Astrocyte (in vitro differentiated cells and primary cell): ENCODE measurements at regions not wholly inside any gene's neighbourhood (a gene's known extent, or its start where the extent isn't known, plus 50 kb on each side); places are given as distances from the start of the nearest gene placed in this dataset.

ENCODE experiments used
- DNase-seq: peaks from one replicate; pipeline ENCODE4 v3.0.0-alpha.2; 2010; ENCODE audit warnings: low read depth
- FAIRE-seq: peaks from 2 replicates; lab custom pipeline; 2011; peaks lifted over from hg19 to GRCh38; lab: Jason Lieb, UNC
- H2AFZ ChIP-seq: 2 replicates; pipeline ENCODE4 v1.6.0; 2012; ENCODE audit warnings: low read depth, low read length, inconsistent platforms
- H3K27ac ChIP-seq: 2 replicates; pipeline ENCODE4 v1.5.1; 2011; ENCODE audit warnings: low read depth, low read length, inconsistent platforms
- H3K27me3 ChIP-seq: 2 replicates; pipeline ENCODE4 v1.6.0; 2011; ENCODE audit warnings: low read length, inconsistent platforms; ENCODE audit not compliant: insufficient read depth
- H3K36me3 ChIP-seq: 2 replicates; pipeline ENCODE4 v1.5.1; 2011; ENCODE audit warnings: low read length, inconsistent platforms; ENCODE audit not compliant: insufficient read depth
- H3K4me1 ChIP-seq: 2 replicates; pipeline ENCODE4 v1.5.1; 2011; ENCODE audit warnings: low read length, inconsistent platforms; ENCODE audit not compliant: insufficient read depth
- H3K4me2 ChIP-seq: 2 replicates; pipeline ENCODE4 v1.6.0; 2012; ENCODE audit warnings: low read length, inconsistent platforms
- H3K4me3 ChIP-seq: 2 replicates; pipeline ENCODE4 v1.5.1; 2011; ENCODE audit warnings: low read depth, mild to moderate bottlenecking, low read length, inconsistent platforms; ENCODE audit not compliant: insufficient read depth
- H3K79me2 ChIP-seq: 2 replicates; pipeline ENCODE4 v1.6.0; 2012; ENCODE audit warnings: mild to moderate bottlenecking, low read length, inconsistent platforms; ENCODE audit not compliant: insufficient read depth
- H3K9ac ChIP-seq: 2 replicates; pipeline ENCODE4 v1.6.0; 2012; ENCODE audit warnings: mild to moderate bottlenecking, low read length, inconsistent platforms
- H3K9me3 ChIP-seq: 2 replicates; pipeline ENCODE4 v1.5.1; 2012; ENCODE audit warnings: low read depth, mild to moderate bottlenecking, low read length, inconsistent platforms; ENCODE audit not compliant: insufficient read depth
- H4K20me1 ChIP-seq: 2 replicates; pipeline ENCODE4 v1.6.0; 2012; ENCODE audit warnings: low read length, inconsistent platforms; ENCODE audit not compliant: insufficient read depth
- H3K27ac Mint-ChIP-seq: one replicate; pipeline ENCODE4 v1.8.0; 2021; ENCODE audit warnings: mild to moderate bottlenecking, mixed read lengths; ENCODE audit not compliant: unreplicated experiment
- H3K27me3 Mint-ChIP-seq: one replicate; pipeline ENCODE4 v1.8.0; 2021; ENCODE audit warnings: low read depth, mixed read lengths; ENCODE audit not compliant: unreplicated experiment
- H3K36me3 Mint-ChIP-seq: one replicate; pipeline ENCODE4 v1.8.0; 2021; ENCODE audit warnings: low read depth, mixed read lengths; ENCODE audit not compliant: unreplicated experiment
- H3K4me1 Mint-ChIP-seq: one replicate; pipeline ENCODE4 v1.8.0; 2021; ENCODE audit warnings: low read depth, mixed read lengths; ENCODE audit not compliant: unreplicated experiment
- H3K4me3 Mint-ChIP-seq: one replicate; pipeline ENCODE4 v1.8.0; 2021; ENCODE audit warnings: mild to moderate bottlenecking, moderate library complexity, mixed read lengths; ENCODE audit not compliant: unreplicated experiment
- H3K9me3 Mint-ChIP-seq: one replicate; pipeline ENCODE4 v1.8.0; 2021; ENCODE audit warnings: mild to moderate bottlenecking, mixed read lengths; ENCODE audit not compliant: unreplicated experiment
- CTCF ChIP-seq: IDR thresholded peaks from 2 replicates; pipeline ENCODE4 v1.5.1; 2011; ENCODE audit warnings: low read depth, mild to moderate bottlenecking, inconsistent platforms, low read length, moderate library complexity; ENCODE audit not compliant: insufficient read depth
- EZH2 ChIP-seq: IDR thresholded peaks from 2 replicates; pipeline ENCODE4 v1.6.1; 2012; ENCODE audit warnings: mild to moderate bottlenecking, low read length, inconsistent platforms; ENCODE audit not compliant: insufficient read depth

- DNase-seq (no peak), FAIRE-seq (no peak)
- H3K9me3 Mint-ChIP-seq = peaks cover 3% of the 10 kb centered on the region
- Histone ChIP-seq H3K27me3 (no peaks in the 10 kb centered on the region), H4K20me1 (no peaks in the 10 kb centered on the region), H3K4me3 (no peak overlapping the region), H3K4me2 (no peak overlapping the region), H3K79me2 (no peaks in the 10 kb centered on the region), H3K27ac (no peak overlapping the region), H3K9me3 (no peaks in the 10 kb centered on the region), H3K4me1 (no peaks in the 10 kb centered on the region), H3K9ac (no peak overlapping the region), H2AFZ (no peak overlapping the region), H3K36me3 (no peaks in the 10 kb centered on the region)
- H3K27me3 Mint-ChIP-seq = peaks cover 11% of the 10 kb centered on the region
- no peaks in the 10 kb centered on the region for H3K36me3 Mint-ChIP-seq
- TF ChIP-seq EZH2 (no peak), CTCF (no peak)
- H3K27ac Mint-ChIP-seq = no peak overlapping the region
- H3K4me1 Mint-ChIP-seq = no peaks in the 10 kb centered on the region
- no peak overlapping the region for H3K4me3 Mint-ChIP-seq
Measured at GRCh38 chr16:26802440-26802839, 264.3 kb upstream of the C16orf82 start.

GRCh38 chr16:26802965-26803364, 263.8 kb upstream of the C16orf82 start:
- H3K4me1 Mint-ChIP-seq = no peaks in the 10 kb centered on the region
- H2AFZ ChIP-seq = no peak overlapping the region

More at GRCh38 chr16:26802965-26803364, 263.8 kb upstream of the C16orf82 start:
- Mint-ChIP-seq H3K27ac (no peak overlapping the region), H3K4me3 (no peak overlapping the region), H3K27me3 (peaks cover 11% of the 10 kb centered on the region), H3K9me3 (peaks cover 2% of the 10 kb centered on the region), H3K36me3 (no peaks in the 10 kb centered on the region)
- no peak overlapping the region for H3K4me2 ChIP-seq
- no peak overlapping the region for H3K27ac ChIP-seq
- H3K27me3 ChIP-seq = no peaks in the 10 kb centered on the region
- DNase-seq (no peak), FAIRE-seq (no peak)
- no peak for TF ChIP-seq EZH2
- TF ChIP-seq CTCF = no peak
- no peaks in the 10 kb centered on the region for H3K79me2 ChIP-seq
- H3K9ac ChIP-seq = no peak overlapping the region
- H4K20me1 ChIP-seq = no peaks in the 10 kb centered on the region
- H3K36me3 ChIP-seq = no peaks in the 10 kb centered on the region
- H3K9me3 ChIP-seq = no peaks in the 10 kb centered on the region
- no peaks in the 10 kb centered on the region for H3K4me1 ChIP-seq
- no peak overlapping the region for H3K4me3 ChIP-seq
